GM21390 (cell line): ENCODE measurements at regions not wholly inside any gene's neighbourhood (a gene's known extent, or its start where the extent isn't known, plus 50 kb on each side); places are given as distances from the start of the nearest gene placed in this dataset.
A peak's percentile ranks its signal among the peaks of the same experiment; 100 is the strongest.
"Not testable (repeated sequence)": the region's sequence is repeated elsewhere in the genome, so short reads cannot be mapped to it uniquely, and the experiment has no call there.

Experiments used
- ATAC-seq: cut with Tn5 transposase; IDR thresholded peaks from one replicate; pipeline ENCODE4 v1.9.1; 2021; ENCODE audit not compliant: unreplicated experiment

- no peak for ATAC-seq
These were observed 114.5 kb downstream of the KCNRG start for GRCh38 chr13:50129706-50130122.

DNA sequence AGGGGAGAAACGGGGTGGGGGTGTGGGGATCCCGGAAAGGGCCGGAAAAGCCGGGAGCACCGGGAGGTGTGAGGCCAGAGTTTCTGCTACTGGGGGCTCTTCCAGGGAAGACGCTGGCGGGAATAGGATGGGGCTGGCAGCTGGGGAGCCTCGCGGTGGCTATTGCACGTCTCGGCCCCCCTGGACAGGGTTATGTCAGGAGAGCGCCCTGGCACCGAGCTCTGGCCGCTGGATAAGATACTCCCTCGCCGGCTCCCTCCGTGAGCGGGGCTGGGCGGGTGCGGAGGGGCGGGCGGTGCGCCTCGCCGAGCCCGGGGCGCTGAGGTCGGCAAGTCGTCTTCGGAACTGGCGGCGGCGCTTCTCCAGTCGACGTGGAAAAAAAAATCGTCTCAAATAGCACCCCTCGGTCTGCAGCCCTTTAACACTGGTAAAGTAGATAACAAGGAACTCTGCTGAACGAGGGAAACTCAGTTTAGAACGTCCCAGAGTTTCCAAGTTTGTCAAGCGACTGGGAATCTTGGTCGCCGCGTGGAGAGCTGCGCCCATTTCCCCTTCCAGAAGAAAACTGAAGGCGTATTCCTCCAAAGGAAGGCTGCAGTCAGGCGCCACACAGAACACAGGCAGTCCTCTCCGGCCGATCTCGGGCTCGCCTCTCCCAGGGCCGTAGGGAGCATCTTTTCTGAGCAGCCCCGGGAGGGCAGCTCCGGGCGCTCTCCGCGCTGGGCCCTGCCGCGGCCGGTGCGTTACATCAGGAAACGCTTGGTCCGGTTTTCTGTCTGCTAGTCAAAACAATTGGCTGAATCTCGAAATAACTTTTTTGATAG, 115.1 kb downstream of the KCNRG start:
- no peak for ATAC-seq

GRCh38 chr13:50131920-50132903, 117.0 kb downstream of the KCNRG start:
- no peak for ATAC-seq

DNA sequence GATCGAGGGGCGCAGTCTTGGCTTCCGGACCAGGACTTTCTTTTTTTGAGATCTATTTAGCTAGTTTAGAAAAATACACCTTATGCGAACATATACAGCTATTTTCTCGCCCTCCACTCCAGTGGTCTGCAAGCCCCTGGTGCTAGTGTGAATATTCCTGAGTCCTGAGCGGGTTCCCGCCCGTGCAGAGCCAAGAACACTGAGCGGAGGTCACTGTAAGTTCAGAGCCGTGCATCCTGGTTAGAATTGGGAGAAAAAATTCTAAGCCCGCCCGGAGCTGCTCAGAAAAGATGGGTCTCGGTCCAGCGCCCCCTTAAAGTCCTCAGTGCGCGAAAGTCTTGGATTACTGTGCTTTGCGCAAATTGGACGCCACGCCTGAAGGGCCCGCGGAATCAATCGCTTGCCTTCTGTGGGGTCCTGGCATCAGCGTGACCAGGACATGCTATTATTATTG, 117.7 kb downstream of the KCNRG start:
- no peak for ATAC-seq

- no peak for ATAC-seq
These were observed 118.2 kb downstream of the KCNRG start for GRCh38 chr13:50133358-50133953.

- ATAC-seq: no peak
These were observed 121.0 kb downstream of the KCNRG start for GRCh38 chr13:50136226-50136625.

GRCh38 chr13:50136678-50137077, 121.4 kb downstream of the KCNRG start:
- ATAC-seq: no peak

DNA sequence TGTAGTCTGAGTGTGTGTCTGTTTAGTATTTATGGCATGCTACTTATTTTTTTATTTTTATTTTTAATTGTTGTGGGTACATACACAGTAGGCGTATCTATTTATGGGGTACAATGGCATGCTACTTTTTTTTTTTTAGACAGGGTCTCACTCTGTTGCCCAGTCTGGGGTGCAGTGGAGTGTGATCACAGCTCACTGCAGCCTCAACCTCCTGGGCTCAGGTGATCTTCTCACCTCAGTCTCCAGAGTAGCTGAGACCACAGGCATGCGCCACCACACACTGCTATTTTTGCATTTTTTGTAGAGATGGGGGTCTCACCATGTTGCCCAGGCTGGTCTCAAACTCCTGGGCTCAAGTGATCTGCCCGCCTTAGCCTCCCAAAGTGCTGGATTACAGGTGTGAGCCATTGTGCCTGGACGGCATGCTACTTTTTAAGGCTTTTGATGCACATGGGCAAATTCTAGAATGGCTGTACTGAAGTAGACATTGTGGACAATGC, 124.2 kb downstream of the KCNRG start:
- ATAC-seq: not testable (repeated sequence)

DNA sequence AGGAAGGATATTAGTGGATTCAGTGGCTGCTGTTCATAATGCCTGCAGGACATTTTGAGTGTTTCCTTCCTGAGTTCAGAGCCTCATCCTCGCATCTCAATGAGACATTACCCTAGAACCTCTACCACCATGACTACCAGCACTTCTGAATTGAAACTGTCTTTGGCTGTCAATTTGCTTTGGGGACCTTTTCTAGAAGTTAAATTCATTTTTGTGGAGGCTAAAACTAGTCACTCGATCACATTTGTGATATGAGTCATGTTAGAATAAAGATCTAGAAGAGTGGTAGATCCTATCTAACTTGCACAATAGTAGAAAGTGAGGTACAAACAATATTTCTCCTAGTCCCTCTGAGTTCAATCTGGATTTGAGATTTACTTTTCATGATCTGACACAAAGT, 124.9 kb downstream of the KCNRG start:
- ATAC-seq: no peak

DNA sequence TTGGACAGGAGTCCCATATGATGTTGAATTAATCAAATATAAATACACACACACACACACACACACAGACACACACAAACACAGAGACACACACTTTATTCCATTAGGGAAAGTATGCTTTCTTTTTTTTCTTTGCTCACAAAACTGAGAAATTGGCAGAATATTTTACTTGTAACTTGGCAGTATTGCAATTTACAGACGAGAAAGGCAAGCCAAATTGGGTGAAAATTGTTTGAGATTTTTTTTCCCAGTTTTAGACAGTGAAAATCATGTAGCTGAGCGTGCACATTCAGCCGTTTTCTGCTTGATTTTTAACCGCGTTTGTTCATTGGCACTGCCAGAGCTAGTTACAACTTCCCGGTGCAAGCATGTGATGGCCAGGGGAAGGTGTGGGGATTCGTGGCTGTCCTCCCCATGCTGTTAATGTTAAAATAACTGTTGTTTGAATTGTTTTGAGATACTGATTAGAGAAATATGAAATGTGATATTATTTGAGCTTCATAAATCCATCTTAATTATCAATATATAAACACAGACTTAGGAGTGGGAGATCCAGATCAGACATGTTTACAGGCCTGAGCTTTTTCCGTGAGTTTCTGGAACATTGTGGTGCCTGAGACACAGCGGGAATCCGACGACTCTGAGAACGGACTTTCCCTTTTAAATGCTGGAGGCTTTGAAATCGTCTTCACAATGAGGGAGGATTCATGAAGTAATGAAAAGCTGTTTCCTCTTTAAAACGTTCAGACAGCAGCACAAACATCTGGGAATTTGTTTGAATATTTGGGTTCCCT, 125.5 kb downstream of the KCNRG start:
- no peak for ATAC-seq

DNA sequence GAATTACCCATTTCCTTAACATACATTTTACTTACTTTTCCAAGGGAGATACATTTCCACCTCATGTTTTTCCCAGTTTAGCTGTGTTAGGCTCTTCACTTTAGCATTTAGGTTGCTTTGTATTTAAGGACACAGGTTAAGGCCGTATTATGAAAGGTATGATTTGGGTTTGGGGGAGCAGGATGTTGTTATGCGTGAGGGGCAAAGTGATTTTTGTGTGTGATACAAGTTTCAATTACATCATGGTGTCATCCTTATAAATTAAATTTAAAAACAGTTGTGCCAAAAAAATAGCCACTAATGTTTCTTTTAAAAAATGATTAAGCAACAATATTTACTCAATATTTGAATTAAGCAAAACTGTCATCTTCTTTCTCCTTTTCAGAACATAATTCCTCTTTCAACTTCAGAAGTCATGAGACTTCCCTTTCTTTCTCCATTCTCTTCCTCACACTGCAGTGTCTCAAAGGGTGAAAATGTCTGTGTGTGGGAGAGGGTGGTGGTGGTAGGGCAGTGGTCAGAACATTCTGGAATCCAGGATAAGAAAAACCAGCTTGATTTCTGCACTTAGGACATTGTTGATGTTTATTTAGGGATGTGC, 126.2 kb downstream of the KCNRG start:
- no peak for ATAC-seq

- ATAC-seq: no peak
These were observed 129.3 kb downstream of the KCNRG start for GRCh38 chr13:50144246-50145160.

DNA sequence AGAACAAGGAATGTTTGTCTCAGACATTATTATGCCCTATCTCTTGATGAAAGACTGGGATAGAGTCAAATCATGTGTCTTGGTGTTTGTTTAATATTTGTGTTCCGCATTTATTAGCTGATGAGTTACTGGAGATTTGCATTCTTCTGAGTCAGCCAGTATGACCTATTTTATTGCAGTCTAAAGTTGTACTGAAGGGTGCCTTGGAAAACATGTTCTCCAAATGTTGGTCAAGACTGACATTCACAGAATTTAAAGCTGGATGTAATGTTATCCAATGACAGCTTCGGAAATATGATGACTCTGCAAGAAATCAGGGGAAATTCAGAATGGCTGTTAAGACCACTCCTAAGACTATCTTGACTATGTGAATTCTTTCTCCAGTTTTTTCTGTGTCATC, 134.0 kb downstream of the KCNRG start:
- ATAC-seq: no peak

DNA sequence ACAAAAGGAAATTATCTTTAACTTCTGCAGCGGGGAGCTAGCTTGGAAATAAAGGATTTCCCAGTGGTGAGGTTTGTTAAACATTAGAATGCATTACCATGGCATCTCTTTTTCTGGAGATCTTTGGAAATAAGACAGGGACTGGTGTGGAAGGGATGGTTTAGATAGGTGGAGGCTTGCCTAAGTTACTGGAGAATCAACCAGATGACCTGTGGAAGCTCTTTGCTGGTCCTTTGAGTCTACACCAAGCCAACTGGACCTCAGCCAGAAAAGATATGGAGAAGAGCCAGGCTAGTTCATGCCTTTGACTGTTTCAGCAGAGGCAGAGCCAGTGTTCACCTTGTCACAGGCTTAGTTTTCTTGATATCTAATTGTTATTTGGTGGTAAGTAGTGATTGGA, 134.7 kb downstream of the KCNRG start:
- ATAC-seq: no peak

GRCh38 chr13:50152224-50152623, 137.0 kb downstream of the KCNRG start:
- ATAC-seq: no peak

DNA sequence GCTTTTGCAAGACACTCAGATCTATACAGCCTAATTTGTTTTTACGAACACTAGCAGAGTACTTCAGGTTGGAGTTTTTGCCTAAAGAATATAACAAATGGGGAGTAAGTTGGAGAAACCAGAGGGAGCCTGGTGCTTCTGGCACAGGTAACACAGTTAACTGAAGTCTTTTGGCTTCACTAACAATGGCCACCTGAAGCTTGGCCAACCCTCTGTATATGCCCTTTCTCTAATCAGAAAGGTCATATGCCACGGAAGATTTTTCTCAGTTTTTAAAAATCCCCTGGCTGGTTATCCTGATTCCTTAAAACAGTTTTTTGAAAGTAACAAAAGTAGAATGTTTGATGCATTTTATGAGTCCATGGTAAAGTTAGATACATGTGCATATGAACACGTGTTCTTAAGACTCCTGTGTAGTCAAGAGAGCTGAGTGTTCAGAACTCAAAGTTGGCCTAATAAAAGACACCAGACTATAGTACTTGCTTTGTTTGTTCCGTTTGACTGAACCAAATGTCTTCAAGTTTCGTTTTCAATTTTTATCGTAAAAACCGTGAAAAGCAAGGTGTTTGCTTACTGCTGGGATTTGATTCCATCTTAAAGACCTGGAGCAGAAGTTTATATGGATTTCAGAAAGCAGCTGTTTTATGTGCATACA, 137.5 kb downstream of the KCNRG start:
- peak; percentile 83 for ATAC-seq

GRCh38 chr13:50153401-50153800, 138.2 kb downstream of the KCNRG start:
- peak; percentile 20 for ATAC-seq

GRCh38 chr13:50153876-50154275, 138.6 kb downstream of the KCNRG start:
- no peak for ATAC-seq
